ENCODE measurements at regions not wholly inside any gene's neighbourhood (a gene's known extent, or its start where the extent isn't known, plus 50 kb on each side); places are given as distances from the start of the nearest gene placed in this dataset.
"Not testable (repeated sequence)": the region's sequence is repeated elsewhere in the genome, so short reads cannot be mapped to it uniquely, and the experiment has no call there.

GRCh38 chr15:38945551-38946298, 381.1 kb upstream of the RASGRP1 start:
- no peak for DNase-seq (ENCODE audit: low read depth in 2 of 2)

- no peak for DNase-seq (ENCODE audit: low read depth in 2 of 2)
These were observed 389.5 kb upstream of the RASGRP1 start for GRCh38 chr15:38954090-38954489.

- no peak for DNase-seq (ENCODE audit: low read depth in 2 of 2)
These were observed 396.8 kb upstream of the RASGRP1 start for GRCh38 chr15:38961456-38961855.

- no peak for DNase-seq (ENCODE audit: low read depth in 2 of 2)
These were observed 397.3 kb upstream of the RASGRP1 start for GRCh38 chr15:38961931-38962330.

- DNase-seq (ENCODE audit: low read depth in 2 of 2) = no peak
These were observed 408.2 kb upstream of the RASGRP1 start for GRCh38 chr15:38972831-38973230.

GRCh38 chr15:38975282-38975990, 410.8 kb upstream of the RASGRP1 start:
- DNase-seq (ENCODE audit: low read depth in 2 of 2) = no peak

- no peak for DNase-seq (ENCODE audit: low read depth in 2 of 2)
These were observed 426.5 kb upstream of the RASGRP1 start for GRCh38 chr15:38991126-38991525.

GRCh38 chr15:38991701-38992100, 427.1 kb upstream of the RASGRP1 start:
- no peak for DNase-seq (ENCODE audit: low read depth in 2 of 2)

- DNase-seq (ENCODE audit: low read depth in 2 of 2) = no peak
These were observed 427.9 kb upstream of the RASGRP1 start for GRCh38 chr15:38992506-38992905.

- DNase-seq (ENCODE audit: low read depth in 2 of 2) = no peak
These were observed 428.3 kb upstream of the RASGRP1 start for GRCh38 chr15:38992930-38993329.

GRCh38 chr15:38994310-38994709, 429.7 kb upstream of the RASGRP1 start:
- no peak for DNase-seq (ENCODE audit: low read depth in 2 of 2)

- DNase-seq (ENCODE audit: low read depth in 2 of 2) = no peak
These were observed 431.6 kb upstream of the RASGRP1 start for GRCh38 chr15:38996111-38996631.

- no peak for DNase-seq (ENCODE audit: low read depth in 2 of 2)
These were observed 433.2 kb upstream of the RASGRP1 start for GRCh38 chr15:38997841-38998240.

- no peak for DNase-seq (ENCODE audit: low read depth in 2 of 2)
These were observed 435.6 kb upstream of the RASGRP1 start for GRCh38 chr15:39000008-39000734.

GRCh38 chr15:39009740-39010139, 445.1 kb upstream of the RASGRP1 start:
- DNase-seq (ENCODE audit: low read depth in 2 of 2) = no peak

- DNase-seq (ENCODE audit: low read depth in 2 of 2) = not testable (repeated sequence)
These were observed 446.5 kb upstream of the RASGRP1 start for GRCh38 chr15:39011066-39011465.

GRCh38 chr15:39013262-39013661, 448.6 kb upstream of the RASGRP1 start:
- DNase-seq (ENCODE audit: low read depth in 2 of 2) = no peak

- no peak for DNase-seq (ENCODE audit: low read depth in 2 of 2)
These were observed 450.1 kb upstream of the RASGRP1 start for GRCh38 chr15:39014682-39015081.

- DNase-seq (ENCODE audit: low read depth in 2 of 2) = no peak
These were observed 452.1 kb upstream of the RASGRP1 start for GRCh38 chr15:39016706-39017105.

GRCh38 chr15:39018966-39019365, 454.4 kb upstream of the RASGRP1 start:
- no peak for DNase-seq (ENCODE audit: low read depth in 2 of 2)

GRCh38 chr15:39021341-39021740, 456.7 kb upstream of the RASGRP1 start:
- DNase-seq (ENCODE audit: low read depth in 2 of 2) = no peak

- no peak for DNase-seq (ENCODE audit: low read depth in 2 of 2)
These were observed 458.1 kb upstream of the RASGRP1 start for GRCh38 chr15:39022532-39023305.

Measured in stimulated activated CD8-positive, alpha-beta memory T cell treated with anti-CD3 and anti-CD28 coated beads, Interleukin-7, amount 100 ng/mL, for 4 hours (primary cell).